ENCODE measurements at regions not wholly inside any gene's neighbourhood (a gene's known extent, or its start where the extent isn't known, plus 50 kb on each side); places are given as distances from the start of the nearest gene placed in this dataset.

DNA sequence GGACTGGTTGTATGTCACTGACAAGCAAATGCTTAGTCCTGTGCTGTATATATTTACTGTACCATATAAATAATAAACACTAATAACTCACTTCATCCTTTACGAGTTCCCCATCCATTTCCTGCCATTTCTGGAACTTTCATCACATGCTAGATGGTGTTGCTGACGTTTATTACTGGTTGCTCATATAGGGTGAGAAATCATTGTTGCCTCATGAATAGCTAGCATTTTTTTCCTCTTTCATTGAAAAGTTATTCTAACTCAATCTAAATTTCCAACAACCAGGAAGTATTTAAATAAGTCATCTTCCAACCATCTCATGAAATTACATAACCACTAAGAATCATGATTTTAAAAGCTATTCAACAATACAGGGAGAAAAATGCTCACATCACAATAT is 88.6 kb upstream of the RCN1 start:
- DNase-seq, result no peak

DNA sequence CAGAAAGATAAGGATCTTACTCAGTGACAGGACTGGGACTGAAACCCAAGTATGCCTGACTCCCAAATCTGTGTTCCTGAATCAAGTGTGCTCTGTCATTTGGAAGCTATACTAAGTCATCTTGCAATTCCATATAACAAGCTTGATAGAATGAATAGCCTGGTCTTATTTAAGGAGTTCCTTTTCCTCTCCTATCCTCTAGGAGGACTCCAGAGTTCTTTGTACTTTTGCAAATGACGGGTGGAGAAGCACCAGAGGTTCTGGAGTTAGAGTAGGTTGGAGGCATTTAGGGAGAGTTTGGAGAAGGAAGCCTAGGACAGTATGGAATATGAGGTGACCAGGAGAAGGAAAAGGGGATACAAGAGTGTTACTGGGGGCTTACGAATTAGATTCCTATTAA is 92.9 kb upstream of the RCN1 start:
- DNase-seq, result no peak

DNA sequence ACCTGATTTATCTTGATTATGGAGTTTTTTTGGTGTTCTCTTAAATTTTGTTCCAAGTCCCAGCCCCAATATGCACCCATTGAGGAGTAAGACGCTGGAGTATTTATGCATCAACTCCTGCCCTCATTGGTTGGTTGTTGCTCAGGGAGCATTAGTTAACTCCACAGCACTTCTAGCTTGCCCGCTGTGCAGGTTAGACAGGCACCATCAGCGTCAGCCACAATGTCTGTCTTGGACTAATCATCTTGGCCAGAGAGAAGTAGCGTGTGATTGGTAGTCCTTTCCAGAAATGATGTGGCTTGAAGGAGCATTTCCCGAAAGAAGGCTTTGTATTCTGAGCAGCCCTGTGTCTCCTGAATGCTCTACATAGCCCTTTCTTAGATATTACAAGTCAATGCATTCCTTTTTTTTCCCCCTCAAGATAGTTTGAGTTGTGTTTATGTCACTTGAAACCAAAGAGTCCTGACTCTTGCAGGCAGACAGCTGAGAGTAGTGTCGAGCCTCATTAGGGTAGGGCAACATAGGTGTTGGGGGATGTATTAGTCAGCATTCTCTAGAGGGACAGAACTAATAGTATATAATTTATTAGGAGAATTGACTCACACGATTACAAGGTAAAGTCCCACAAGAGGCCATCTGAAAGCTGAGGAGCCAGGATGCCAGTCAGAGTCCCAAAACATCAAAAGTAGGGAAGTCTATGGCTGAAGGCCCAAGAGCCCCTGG is 94.6 kb upstream of the RCN1 start:
- DNase-seq, result no peak

DNA sequence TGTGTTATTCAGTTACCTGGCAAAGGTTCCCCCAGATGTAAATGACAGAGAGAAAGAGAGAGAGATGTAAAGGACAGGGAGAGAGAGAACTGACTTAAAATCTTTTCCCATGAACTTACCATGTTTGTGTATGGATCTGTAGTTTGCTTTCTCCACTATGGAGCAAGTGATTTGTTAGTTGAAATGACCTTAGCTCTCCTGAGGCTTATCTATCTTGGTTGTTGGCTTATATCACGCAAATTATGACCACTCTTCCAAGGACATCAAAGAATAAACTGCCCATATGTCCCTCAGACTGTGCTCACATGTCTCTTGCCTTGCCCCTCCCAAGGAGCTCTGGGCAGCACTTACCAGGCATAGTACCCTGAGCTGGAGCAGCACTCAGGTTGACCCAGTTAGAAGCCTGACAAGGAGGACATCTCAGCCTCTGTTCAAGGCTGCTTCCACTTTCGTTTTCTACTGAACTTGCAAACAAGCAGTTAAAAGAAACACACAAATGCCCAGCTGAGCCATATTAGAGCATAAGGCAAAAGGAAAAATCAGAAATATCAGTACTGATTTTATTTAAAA is 95.3 kb upstream of the RCN1 start:
- DNase-seq, result no peak

DNA sequence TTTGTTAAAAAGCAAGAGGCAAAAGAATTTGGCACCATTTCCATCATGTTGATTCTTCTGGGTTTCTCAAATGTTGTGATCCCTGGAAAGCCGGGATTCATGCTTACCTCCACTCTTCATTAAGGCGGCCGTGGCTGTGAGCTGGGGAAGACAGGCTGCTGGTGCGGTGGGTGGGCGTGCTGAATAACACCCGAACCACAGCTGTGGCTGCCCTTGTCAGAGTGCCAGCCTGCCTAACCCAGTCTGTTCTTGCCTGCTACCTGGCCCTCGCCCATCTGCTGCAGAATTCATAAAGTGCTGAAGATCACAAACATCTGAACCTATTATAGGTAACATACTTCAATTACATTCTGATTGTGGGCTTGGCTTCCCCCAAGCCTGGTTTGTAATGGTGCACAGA is 95.8 kb upstream of the RCN1 start:
- no peak for DNase-seq

DNA sequence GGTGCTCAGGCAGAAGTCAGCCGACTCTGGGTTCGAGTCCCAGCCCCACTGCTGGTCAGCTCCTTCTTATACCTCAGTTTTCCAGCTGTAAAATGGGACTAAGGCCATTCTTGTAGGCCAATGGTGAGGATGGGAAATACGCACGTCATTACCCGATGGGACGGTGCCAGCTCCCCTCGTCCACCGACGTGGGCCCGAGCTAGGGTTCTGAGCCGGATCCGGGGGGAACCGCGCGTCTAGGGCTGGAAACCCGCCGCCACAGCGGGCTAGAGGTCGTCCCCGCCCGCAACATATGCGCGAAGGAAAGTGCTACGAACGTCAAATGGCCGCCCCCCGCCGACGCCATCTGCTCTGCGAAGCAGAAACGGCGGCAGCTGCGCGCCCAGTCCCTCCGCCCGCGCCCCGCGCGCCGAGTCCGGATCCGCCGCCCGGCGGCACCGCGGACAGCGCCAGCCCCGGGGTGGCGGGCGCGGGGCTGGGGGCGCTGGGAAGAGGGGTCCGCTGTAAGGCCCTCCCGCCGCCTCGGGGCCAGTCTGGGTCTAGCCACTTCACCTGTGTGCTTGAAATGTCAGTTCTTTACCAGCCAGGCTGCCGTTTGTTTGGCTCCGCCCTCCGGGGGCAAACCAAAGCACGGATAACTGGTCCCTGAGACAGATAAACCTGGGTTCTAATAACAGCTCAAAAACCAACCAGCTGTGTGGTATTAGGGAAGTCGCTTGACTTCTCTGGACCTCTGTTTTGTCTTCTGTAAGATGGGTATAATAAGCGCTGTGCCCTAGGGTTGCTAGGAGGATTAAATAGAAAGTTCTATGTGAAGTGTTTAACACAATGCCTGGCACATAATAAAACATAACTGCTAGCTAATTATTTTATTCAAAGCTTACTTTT is 103.5 kb upstream of the RCN1 start:
- no peak for DNase-seq

DNA sequence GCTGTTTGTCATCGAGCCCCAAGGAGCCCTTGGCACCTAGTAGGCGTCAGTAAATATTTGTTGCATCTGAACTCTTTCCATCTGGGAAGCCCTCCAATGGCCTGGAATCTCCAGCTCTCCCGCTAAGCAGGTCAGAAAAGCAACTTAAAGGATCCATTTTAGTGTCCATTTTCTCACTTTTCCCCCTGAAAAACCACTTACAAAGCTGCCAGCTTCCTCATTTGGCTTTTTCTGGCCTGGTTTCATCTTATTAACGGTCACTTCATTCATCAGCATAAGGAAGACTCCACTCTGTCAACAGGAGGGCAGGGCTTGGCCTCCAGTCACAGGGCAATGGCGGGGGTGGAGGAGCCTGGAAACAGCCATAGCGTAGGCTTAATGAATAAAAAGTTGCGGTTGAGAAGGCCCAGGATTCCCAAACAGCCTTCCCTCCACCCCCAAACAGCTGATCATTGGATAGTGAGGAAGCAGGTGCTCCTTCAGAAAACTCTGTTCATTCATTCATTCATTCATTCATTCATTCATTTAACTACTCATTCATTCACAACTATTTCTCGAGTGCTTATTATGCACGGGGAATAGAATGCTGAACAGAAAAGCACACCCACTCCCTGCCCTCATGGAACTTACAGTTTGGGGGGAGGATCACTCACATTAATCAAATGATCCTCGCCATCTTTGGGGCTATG is 104.5 kb upstream of the RCN1 start:
- DNase-seq, result no peak

DNA sequence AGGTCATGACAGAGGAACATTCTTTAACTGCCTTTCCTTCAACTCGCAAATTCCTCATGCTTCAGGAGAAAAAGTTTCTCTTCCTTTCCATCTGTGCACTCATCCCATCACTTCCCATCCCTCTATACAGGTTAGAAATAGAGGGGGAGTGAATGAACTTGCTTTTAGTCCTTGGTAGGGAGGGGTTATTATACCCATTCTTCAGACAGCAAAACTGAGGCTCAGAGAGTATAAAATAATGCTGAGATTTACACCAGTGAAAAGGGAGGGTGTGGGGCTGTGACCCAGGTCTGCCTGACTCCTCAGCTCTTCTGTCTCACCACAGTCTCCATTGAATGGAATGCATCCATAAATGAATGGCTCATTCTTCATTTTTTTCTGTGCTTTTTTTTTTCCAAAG is 109.4 kb upstream of the RCN1 start:
- DNase-seq, result no peak

DNA sequence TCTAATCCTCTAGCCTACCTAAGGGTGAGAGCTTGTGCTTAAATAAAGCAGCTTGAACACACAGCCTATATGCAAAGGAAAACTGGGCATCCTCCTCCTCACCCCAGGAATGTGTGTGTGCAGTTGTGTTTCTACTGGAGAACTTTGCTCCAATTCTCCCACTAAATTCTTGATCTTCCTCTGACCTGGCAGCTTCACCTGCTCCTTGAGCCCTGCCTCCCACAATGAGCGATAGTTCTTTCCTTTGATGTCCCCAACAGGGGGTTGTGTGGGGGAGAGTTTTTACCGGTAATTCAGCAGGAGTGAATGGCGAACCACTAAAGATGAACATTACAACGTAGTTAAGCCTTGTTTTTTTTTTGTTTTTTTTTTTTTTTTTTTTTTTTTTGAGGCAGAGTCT is 113.5 kb upstream of the RCN1 start:
- DNase-seq, result no peak

DNA sequence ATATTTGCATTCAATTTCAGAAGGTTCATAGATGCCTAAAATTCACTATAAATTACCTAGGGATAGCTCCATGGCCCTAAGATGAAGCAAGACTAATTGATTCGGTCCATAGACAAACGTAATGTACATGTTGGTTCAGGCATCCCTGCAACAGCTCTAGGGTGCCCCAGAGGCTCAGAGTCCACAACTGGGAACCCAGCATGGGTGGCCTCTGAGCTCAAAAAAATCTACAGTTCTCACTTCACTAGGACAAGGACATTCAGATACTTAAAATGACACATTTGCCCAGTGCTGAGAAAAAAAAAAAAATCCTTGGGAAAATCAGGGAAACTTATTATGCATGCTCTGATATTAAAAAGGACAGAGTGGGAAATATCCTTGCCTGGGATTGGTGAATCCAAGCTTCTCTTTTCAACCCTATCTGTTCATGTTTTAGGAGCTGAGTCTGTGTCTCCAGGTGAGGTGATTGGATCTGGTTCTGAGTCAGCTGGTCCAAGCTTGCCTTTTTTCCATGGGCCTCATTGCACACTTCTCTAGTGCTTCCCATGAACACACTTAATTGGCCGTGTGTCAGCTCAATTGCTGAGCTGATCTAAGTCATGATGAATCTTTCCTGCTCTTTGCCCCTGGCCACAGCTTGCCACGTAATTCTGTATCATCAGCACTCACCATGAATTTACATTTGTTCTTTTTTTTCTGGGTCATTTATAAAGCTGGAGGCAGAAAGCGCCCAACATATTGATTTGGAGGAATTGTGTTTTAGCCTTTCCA is 116.3 kb upstream of the RCN1 start:
- DNase-seq, result peak in 1 of 3 donors; percentile 59

DNA sequence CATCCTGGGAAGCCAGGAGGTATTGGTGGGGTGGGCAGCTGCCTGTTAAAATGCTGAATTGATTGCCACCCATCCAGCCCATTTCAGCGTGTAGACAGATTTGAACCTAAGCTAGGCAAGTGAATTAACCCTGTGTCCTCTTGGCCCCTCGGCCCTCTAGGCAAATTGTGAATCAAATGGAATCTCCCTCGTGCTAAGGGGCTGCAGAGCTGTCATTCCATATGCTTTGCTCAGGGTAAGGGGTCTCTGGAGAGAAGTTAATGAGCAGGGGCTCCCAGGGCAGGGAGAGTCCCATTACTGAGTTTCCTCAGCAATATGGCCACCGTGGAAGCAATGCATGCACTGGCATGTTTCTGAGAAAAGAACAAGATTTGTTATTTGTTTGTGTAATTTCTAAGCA is 117.7 kb upstream of the RCN1 start:
- no peak for DNase-seq

DNA sequence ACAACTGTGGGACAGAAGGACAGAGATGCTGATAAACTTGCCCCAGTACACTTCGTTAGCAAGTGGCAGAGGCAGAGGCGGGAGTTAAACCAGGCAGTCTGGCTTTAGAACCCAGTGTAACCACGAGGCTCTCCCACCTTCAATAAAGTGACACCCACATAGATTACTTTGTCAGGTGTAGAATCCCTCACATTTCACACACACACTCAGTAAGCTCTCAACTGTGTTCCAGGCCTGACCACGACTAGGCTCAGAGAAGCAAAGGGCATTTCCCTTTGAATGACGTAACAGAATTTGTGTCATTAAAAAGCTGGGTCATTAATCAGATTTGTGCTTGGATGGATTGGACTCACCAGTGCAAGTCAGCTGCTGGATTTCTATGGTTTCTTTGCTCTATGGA is 118.3 kb upstream of the RCN1 start:
- no peak for DNase-seq

DNA sequence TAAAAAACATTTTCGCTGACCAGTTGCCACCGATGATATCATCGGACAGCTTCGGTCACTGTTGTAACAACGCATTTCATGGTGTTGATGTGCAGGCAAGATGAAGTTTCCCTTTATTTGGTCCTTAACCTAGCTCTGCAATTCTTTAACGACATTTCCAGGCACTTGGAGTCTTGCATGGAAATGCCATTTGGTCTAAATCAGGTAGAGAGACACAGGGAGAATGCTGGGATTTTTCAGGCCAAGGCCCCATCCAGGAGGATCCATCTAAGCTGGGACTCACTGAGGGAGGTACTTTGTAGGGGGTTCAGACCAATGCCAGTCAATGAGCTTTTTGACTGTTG is 121.5 kb upstream of the RCN1 start:
- DNase-seq, result peak in 1 of 3 donors; percentile 26

DNA sequence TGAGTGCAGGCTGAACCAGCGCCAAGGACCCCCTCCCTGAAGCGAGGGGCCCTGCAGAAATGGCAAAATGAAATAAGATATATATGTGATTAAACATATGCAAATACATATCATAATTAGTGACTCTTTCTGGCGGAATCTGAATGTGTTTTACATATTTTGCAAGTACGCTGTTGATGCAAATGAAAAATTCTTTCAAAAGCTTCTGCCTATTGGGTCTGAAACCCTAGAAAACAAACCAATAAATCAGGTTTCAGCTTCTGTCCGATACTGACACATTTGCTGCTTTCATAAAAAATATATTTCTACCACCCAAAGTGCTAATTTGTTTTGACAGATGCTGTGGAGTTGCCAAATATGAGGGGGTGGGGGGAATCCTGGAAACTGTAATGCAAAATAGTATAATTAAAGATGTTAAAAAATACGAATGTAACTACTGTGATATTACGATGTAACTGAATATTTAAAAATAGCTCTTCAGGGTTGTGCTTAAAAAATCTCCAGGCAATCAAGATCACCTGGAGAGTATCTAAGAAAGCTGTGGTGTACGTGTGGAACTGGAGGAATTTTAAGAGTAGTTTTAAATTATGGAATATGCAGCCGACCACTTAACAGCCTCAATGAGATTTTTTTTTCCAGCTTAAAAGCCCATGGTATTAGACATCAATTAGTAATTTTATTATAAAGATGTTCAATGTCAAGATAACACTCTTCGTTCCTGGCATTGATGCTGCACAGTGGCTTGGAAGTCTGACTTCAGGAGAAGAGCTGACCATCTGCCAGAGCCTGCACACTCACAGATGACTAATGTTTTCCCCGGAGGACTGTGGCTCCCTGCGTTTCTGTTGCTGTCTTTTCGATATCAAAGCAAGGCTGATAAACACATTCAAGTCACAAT is 122.2 kb upstream of the RCN1 start:
- DNase-seq, result peak in 2 of 3 donors; percentile 21 to 51

DNA sequence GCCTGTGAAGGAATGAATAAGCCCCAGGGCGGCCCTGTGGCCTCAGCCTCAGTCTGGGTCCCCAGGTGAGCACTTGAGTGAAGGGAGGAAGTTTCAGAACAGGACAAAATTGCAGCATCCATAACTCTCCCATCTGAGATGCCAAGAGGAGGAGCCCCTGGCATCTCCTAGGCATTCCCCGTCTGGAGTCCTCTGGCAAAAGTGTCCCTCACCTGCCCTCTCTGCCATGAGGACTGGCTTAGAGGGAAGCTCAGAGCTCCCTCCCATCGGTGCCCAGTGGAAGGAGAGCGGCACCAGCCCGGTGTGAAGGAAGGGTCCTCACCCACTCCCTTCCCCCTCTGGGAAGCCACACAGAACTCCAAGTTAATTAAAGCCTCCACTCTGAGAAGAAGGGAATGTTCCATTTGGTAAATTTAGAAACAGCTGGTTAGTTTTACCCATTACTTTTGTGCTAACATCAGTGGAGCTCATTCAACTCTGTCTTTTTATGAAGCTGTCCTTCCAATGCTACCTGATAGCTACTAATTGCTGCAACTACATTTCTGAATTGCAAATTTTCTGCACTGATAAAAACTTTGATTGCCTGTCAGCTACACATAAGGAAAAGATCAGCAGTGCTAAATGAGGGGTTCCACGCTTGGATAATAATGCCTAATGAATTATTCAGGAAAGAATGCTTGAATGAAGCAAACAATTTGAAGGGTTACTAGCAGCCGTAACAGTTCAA is 123.3 kb upstream of the RCN1 start:
- no peak for DNase-seq

DNA sequence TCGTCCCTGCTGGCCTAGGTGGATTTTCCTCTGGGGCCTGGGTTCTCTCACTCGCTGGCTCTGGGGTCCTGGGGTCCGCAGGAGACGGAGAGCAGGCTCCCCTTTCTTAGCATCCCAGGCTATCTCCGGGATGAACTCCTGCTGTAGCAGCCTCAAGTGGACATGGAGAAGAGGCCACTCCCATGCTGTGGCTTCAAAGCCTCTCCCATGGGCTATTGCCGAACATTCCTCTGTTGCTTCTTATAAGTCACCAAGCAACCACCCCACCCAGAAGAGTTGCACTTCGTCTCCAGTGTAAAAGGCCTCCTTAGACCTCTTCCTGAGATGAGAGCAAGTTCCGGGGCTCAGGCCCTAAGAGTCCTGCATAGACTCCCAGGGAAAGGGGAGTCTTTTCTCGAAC is 124.0 kb upstream of the RCN1 start:
- no peak for DNase-seq

DNA sequence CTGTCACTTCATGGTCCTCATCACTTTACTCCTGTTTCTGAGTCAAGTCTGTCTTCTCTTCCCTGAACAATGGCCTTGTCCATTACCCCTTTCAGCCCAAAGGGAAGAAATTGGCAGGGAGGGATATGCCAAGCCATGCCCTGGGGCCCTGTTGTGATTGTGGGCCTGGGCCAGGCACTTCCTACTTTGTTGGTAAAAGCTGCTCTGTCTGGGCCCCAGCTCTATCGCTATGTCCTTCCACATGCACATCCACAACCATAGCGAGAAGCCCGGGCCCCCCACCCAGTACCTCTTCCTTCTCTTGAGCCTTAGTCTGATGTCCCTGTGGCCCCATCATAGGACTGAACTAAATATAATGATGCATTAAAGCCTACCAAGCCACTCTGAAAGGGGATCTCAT is 126.7 kb upstream of the RCN1 start:
- no peak for DNase-seq

DNA sequence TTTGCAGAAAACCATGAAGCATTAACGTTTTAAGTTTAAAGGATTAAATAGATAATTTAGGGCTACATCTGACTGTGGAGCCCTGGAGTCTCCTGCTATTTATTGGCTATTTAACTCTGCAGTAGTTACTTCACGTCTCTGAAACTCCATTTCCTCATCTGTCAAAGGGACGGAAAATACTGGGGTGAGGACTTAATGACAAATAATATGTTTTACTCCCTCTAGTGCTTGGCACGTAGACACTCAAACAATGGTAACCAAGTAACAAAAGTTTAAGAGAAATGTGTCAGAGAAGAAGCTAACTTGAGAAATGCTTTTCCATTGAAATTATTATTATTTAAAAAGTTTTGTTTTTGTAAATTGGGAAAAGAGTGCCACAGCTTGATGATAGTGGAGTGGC is 130.7 kb upstream of the RCN1 start:
- DNase-seq, result peak in 1 of 3 donors; percentile 28

DNA sequence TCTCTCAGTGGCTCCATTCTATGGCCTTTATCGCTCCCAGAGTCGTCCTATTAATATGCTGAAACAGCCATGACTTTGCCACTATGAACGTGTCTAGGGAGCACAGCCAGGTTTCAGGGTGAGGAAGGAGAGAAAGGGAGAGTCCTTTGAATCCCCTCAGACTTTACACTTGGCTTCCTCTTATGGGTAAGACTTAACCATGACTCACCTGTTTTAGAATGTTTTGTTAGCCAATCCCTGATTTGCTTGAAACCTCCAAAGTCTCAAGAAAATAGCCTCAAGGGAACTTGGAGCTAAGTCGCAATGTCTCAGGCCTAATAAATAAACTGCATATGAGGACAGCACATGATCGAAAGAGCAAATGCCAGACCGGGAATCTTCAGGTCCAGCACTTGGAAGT is 131.2 kb upstream of the RCN1 start:
- DNase-seq, result no peak
